ENCODE measurements at regions not wholly inside any gene's neighbourhood (a gene's known extent, or its start where the extent isn't known, plus 50 kb on each side); places are given as distances from the start of the nearest gene placed in this dataset.

GRCh38 chr3:53973905-53974304 lies 82.2 kb upstream of the SELENOK start (continued):
- TF ChIP-seq RERE (CRISPR knock-in tag; IDR thresholded peaks at IDR 0.05; ENCODE audit: borderline replicate concordance) (no peak), ZNF780A (CRISPR knock-in tag; IDR thresholded peaks at IDR 0.05) (no peak), ZNF449 (CRISPR knock-in tag; IDR thresholded peaks at IDR 0.05) (no peak), ZMIZ1 (IDR thresholded peaks at IDR 0.05; ENCODE audit: low read depth in 2 of 2, low read length in 2 of 2) (no peak), DACH1 (IDR thresholded peaks at IDR 0.05; ENCODE audit: partially characterized antibody) (no peak), E2F1 (CRISPR knock-in tag; IDR thresholded peaks at IDR 0.05) (no peak), ZNF121 (CRISPR knock-in tag; conservative IDR thresholded peaks at IDR 0.05) (no peak)

All from K562 (cell line).